SK-N-SH (cell line): ENCODE measurements at regions not wholly inside any gene's neighbourhood (a gene's known extent, or its start where the extent isn't known, plus 50 kb on each side); places are given as distances from the start of the nearest gene placed in this dataset.

Source experiments
- CTCF ChIA-PET: fragments of 300-600, 350-600 bp; formaldehyde crosslinking; extraction: SDS; loops from one replicate; lab custom pipeline; 2021; lab: Yijun Ruan, JAX
- POLR2A ChIA-PET: fragments of 350-600 bp; sonication (Branson Sonifier 250); formaldehyde crosslinking; extraction: SDS; loops from one replicate; lab custom pipeline; 2020; ENCODE audit warnings: antibody characterized with exemption, inconsistent platforms; lab: Yijun Ruan, JAX
- DNase-seq: peaks from one replicate; pipeline ENCODE4 v3.0.0; 2012
- H2AFZ ChIP-seq: fragments of 200-600 bp; sonication (generic); 2 replicates; pipeline ENCODE4 v1.8.1; 2016; ENCODE audit warnings: antibody characterized with exemption, mild to moderate bottlenecking, low read depth
- H3F3A ChIP-seq: fragments of 200-600 bp; sonication (generic); replicated peaks from 2 replicates; pipeline ENCODE3; 2016; ENCODE audit warnings: antibody characterized with exemption, mild to moderate bottlenecking; ENCODE audit not compliant: insufficient read depth
- H3K27ac ChIP-seq, 2 experiments: fragments of 200-500 bp in 1 of 2; fragments of 200-600 bp in 1 of 2; sonication (Bioruptor generic) in 1 of 2; sonication (generic), shearing (Covaris generic) in 1 of 2; 2 replicates each; pipeline versions ENCODE4 v1.5.1 to v1.6.1; 2014 to 2016; ENCODE audit warnings: low read depth in 2 of 2, inconsistent platforms in 1 of 2, low read length in 1 of 2, mild to moderate bottlenecking in 1 of 2, mixed read lengths in 1 of 2
- H3K27me3 ChIP-seq: fragments of 200-600 bp; sonication (generic), shearing (Covaris generic); 2 replicates; pipeline ENCODE4 v1.6.1; 2016; ENCODE audit warnings: mixed run types; ENCODE audit not compliant: insufficient read depth
- H3K36me3 ChIP-seq, 2 experiments: fragments of 200-500 bp in 1 of 2; fragments of 200-600 bp in 1 of 2; sonication (Bioruptor generic) in 1 of 2; sonication (generic) in 1 of 2; replicated peaks in 1 of 2; 2 replicates each; pipeline versions ENCODE3 to v1.5.1; 2014 to 2016; ENCODE audit warnings: low read length in 1 of 2, mild to moderate bottlenecking in 1 of 2; ENCODE audit not compliant: insufficient read depth in 2 of 2, control insufficient read depth in 1 of 2
- H3K4me1 ChIP-seq, 2 experiments: fragments of 200-500 bp in 1 of 2; fragments of 200-600 bp in 1 of 2; sonication (Bioruptor generic) in 1 of 2; sonication (generic), shearing (Covaris generic) in 1 of 2; 2 replicates each; pipeline versions ENCODE4 v1.5.1 to v1.6.1; 2014 to 2016; ENCODE audit warnings: low read depth in 1 of 2, low read length in 1 of 2, mixed run types in 1 of 2; ENCODE audit not compliant: insufficient read depth in 2 of 2, control insufficient read depth in 1 of 2
- H3K4me2 ChIP-seq: fragments of 200-600 bp; sonication (generic), shearing (Covaris generic); 2 replicates; pipeline ENCODE4 v1.6.1; 2017; ENCODE audit warnings: mixed run types
- H3K4me3 ChIP-seq, 2 experiments: fragments of 200-500 bp in 1 of 2; fragments of 200-600 bp in 1 of 2; sonication (Bioruptor generic) in 1 of 2; sonication (generic), shearing (Covaris generic) in 1 of 2; 2 replicates each; pipeline versions ENCODE4 v1.5.1 to v1.8.1; 2014 to 2016; ENCODE audit warnings: low read depth in 2 of 2, inconsistent platforms in 1 of 2, low read length in 1 of 2, mild to moderate bottlenecking in 1 of 2, mixed read lengths in 1 of 2, moderate library complexity in 1 of 2
- H3K79me2 ChIP-seq: fragments of 200-600 bp; sonication (generic); 2 replicates; pipeline ENCODE4 v1.8.1; 2017; ENCODE audit warnings: mild to moderate bottlenecking; ENCODE audit not compliant: insufficient read depth
- H3K9ac ChIP-seq: fragments of 200-600 bp; sonication (generic); 2 replicates; pipeline ENCODE4 v1.6.1; 2017; ENCODE audit warnings: mixed run types
- H3K9me2 ChIP-seq: fragments of 200-600 bp; sonication (generic); 2 replicates; pipeline ENCODE4 v1.6.1; 2017; ENCODE audit warnings: mixed run types
- H3K9me3 ChIP-seq: fragments of 200-600 bp; sonication (generic); 2 replicates; pipeline ENCODE4 v1.6.1; 2017; ENCODE audit warnings: mixed run types, mild to moderate bottlenecking, moderate library complexity
- H4K20me1 ChIP-seq: fragments of 200-600 bp; sonication (generic); 2 replicates; pipeline ENCODE4 v1.6.1; 2017; ENCODE audit warnings: mild to moderate bottlenecking, mixed run types; ENCODE audit not compliant: insufficient read depth
- ELF1 ChIP-seq: IDR thresholded peaks from 2 replicates; pipeline ENCODE4 v1.4.0; 2012
- EZH2phosphoT487 ChIP-seq: fragments of 200-600 bp; sonication (generic); IDR thresholded peaks from 2 replicates; pipeline ENCODE4 v1.6.1; 2017; ENCODE audit warnings: low read depth, mixed run types, mild to moderate bottlenecking, antibody characterized with exemption, moderate library complexity, borderline replicate concordance
- FOSL2 ChIP-seq: IDR thresholded peaks from 2 replicates; pipeline ENCODE4 v1.4.0; 2012; ENCODE audit warnings: low read depth, mild to moderate bottlenecking, moderate library complexity, borderline replicate concordance
- GABPA ChIP-seq: IDR thresholded peaks from 2 replicates; pipeline ENCODE4 v1.4.0; 2012; ENCODE audit warnings: low read depth, mild to moderate bottlenecking
- MAX ChIP-seq: IDR thresholded peaks from 2 replicates; pipeline ENCODE4 v1.4.0; 2012; ENCODE audit warnings: low read depth
- PBX3 ChIP-seq: IDR thresholded peaks from 2 replicates; pipeline ENCODE4; 2012
- RAD21 ChIP-seq: IDR thresholded peaks from 2 replicates; pipeline ENCODE4 v1.6.1; 2012; ENCODE audit warnings: mild to moderate bottlenecking, low read length
- REST ChIP-seq: IDR thresholded peaks from 2 replicates; pipeline ENCODE4 v1.6.1; 2012; ENCODE audit warnings: mild to moderate bottlenecking, low read depth, low read length, moderate library complexity
- SMC3 ChIP-seq: IDR thresholded peaks from 2 replicates; pipeline ENCODE4 v1.6.1; 2012; ENCODE audit warnings: low read depth, low read length, improper control_type of control experiment
- WGBS: methylation state at CpG from one replicate; pipeline ENCODE4 v1.1.6; 2017; ENCODE audit warnings: low lambda C conversion rate; 5-methylcytosine and 5-hydroxymethylcytosine counted together

- no peaks in the 10 kb centered on the region for H3K36me3 ChIP-seq
- H2AFZ ChIP-seq: no peak overlapping the region
- TF ChIP-seq GABPA: no peak
- TF ChIP-seq RAD21: no peak
- no peak for TF ChIP-seq ELF1
- no peak for TF ChIP-seq REST
- no peak overlapping the region for H3K9ac ChIP-seq
- POLR2A ChIA-PET: no interaction called here
- H3K9me3 ChIP-seq: no peaks in the 10 kb centered on the region
- no peaks in the 10 kb centered on the region for H3F3A ChIP-seq
- no peak for DNase-seq
- no peaks in the 10 kb centered on the region for H4K20me1 ChIP-seq
- 21% methylated on average over 1 of the region's 1 CpG for WGBS
- no peaks in the 10 kb centered on the region for H3K79me2 ChIP-seq
- H3K27me3 ChIP-seq: no peaks in the 10 kb centered on the region
- CTCF ChIA-PET: no interaction called here
- H3K4me1 ChIP-seq: peaks cover 0 to 8% of the 10 kb centered on the region in 2 experiments; a peak in 2 of 4 replicates
- H3K4me3 ChIP-seq: no peak overlapping the region
- no peak overlapping the region for H3K27ac ChIP-seq
- H3K4me2 ChIP-seq: no peak overlapping the region
- peaks cover 3% of the 10 kb centered on the region; the same call in 1 of the 2 replicates for H3K9me2 ChIP-seq
These were observed 255.6 kb upstream of the ZFP64 start for GRCh38 chr20:52447225-52447551.

GRCh38 chr20:52446421-52447224, 255.0 kb upstream of the ZFP64 start:
- Histone ChIP-seq H3K9ac (no peak overlapping the region), H3K4me3 (no peak overlapping the region), H3K27ac (no peak overlapping the region), H3K27me3 (no peaks in the 10 kb centered on the region), H4K20me1 (no peaks in the 10 kb centered on the region), H3K4me2 (no peak overlapping the region), H3K79me2 (no peaks in the 10 kb centered on the region), H3K4me1 (peaks cover 0 to 8% of the 10 kb centered on the region in 2 experiments; a peak in 2 of 4 replicates), H2AFZ (no peak overlapping the region), H3K9me2 (peaks cover 3% of the 10 kb centered on the region; the same call in 1 of the 2 replicates), H3K9me3 (no peaks in the 10 kb centered on the region), H3F3A (no peaks in the 10 kb centered on the region), H3K36me3 (no peaks in the 10 kb centered on the region)
- CTCF ChIA-PET: no interaction called here
- no peak for DNase-seq
- TF ChIP-seq PBX3 (no peak), SMC3 (no peak), FOSL2 (no peak), MAX (no peak), EZH2phosphoT487 (no peak)
- WGBS: 47% methylated on average over 14 of the region's 14 CpGs
- POLR2A ChIA-PET: no interaction called here
